WTC11 (cell line): ENCODE measurements at regions not wholly inside any gene's neighbourhood (a gene's known extent, or its start where the extent isn't known, plus 50 kb on each side); places are given as distances from the start of the nearest gene placed in this dataset.

Source experiments
- CREM ChIP-seq: sonication (generic); formaldehyde crosslinking; IDR thresholded peaks from 2 replicates; pipeline ENCODE4 v1.8.1; 2022; ENCODE audit warnings: mild to moderate bottlenecking, missing genetic modification reagents, moderate library complexity
- SP1 ChIP-seq: sonication (generic); formaldehyde crosslinking; conservative IDR thresholded peaks from 2 replicates; pipeline ENCODE4 v1.8.1; 2022; ENCODE audit warnings: missing genetic modification reagents

GRCh38 chr18:57251747-57252146 lies 100.6 kb upstream of the ST8SIA3 start:
- TF ChIP-seq SP1 (CRISPR knock-in tag), result no peak
- TF ChIP-seq CREM (CRISPR knock-in tag), result no peak
